PC-3 (cell line): ENCODE measurements at regions not wholly inside any gene's neighbourhood (a gene's known extent, or its start where the extent isn't known, plus 50 kb on each side); places are given as distances from the start of the nearest gene placed in this dataset.

Source experiments
- ATAC-seq: fragments of 200-7000 bp; cut with Tn5 transposase; 2 replicates; pipeline ENCODE4 v1.9.1; 2020; ENCODE audit warnings: mild to moderate bottlenecking, moderate library complexity
- BruUV-seq: library from RNA; stranded (reverse); fragments of 400-500 nt; replicated peaks from 2 replicates; lab custom pipeline; 2021; lab: Mats Ljungman, UMichigan
- CTCF ChIA-PET: fragments of 300-600 bp; sonication (Branson Sonifier 250); formaldehyde crosslinking; loops from one replicate; lab custom pipeline; 2022; ENCODE audit warnings: antibody characterized with exemption; lab: Charles Lee
- POLR2A ChIA-PET: fragments of 300-600 bp; sonication (Branson Sonifier 250); formaldehyde crosslinking; loops from one replicate; lab custom pipeline; 2022; ENCODE audit warnings: antibody characterized with exemption; ENCODE audit not compliant: unreplicated experiment; lab: Charles Lee
- DNase-seq: peaks from one replicate; pipeline ENCODE4 v3.0.0-alpha.2; 2015
- H2AFZ ChIP-seq: fragments of 300-600 bp; sonication (generic); 2 replicates; pipeline ENCODE4 v1.6.0; 2016; ENCODE audit warnings: antibody characterized with exemption, low read length
- H3F3A ChIP-seq: fragments of 300-600 bp; sonication (generic); one replicate; pipeline ENCODE4 v1.6.0; 2017; ENCODE audit warnings: antibody characterized with exemption, low read length, control low read depth, mild to moderate bottlenecking; ENCODE audit not compliant: unreplicated experiment
- H3K27ac ChIP-seq: fragments of 300-600 bp; sonication (generic); 2 replicates; pipeline ENCODE4 v1.5.1; 2016; ENCODE audit warnings: mild to moderate bottlenecking, low read length
- H3K27me3 ChIP-seq: fragments of 300-600 bp; sonication (generic); 2 replicates; pipeline ENCODE4 v1.6.1; 2016; ENCODE audit warnings: low read length, mixed read lengths
- H3K36me3 ChIP-seq: fragments of 300-600 bp; sonication (generic); 2 replicates; pipeline ENCODE4 v1.6.1; 2016; ENCODE audit warnings: low read depth, mixed run types, low read length, mixed read lengths
- H3K4me1 ChIP-seq: fragments of 300-600 bp; sonication (generic); 2 replicates; pipeline ENCODE4 v1.5.1; 2016; ENCODE audit warnings: low read length; ENCODE audit not compliant: insufficient read depth
- H3K4me2 ChIP-seq: fragments of 300-600 bp; sonication (generic); 2 replicates; pipeline ENCODE4 v1.6.0; 2016; ENCODE audit warnings: low read length
- H3K4me3 ChIP-seq: fragments of 300-600 bp; sonication (generic); 2 replicates; pipeline ENCODE4 v1.5.1; 2016; ENCODE audit warnings: mild to moderate bottlenecking, low read length, mixed read lengths
- H3K79me2 ChIP-seq: fragments of 300-600 bp; sonication (generic); 2 replicates; pipeline ENCODE4 v1.6.1; 2017; ENCODE audit warnings: low read length, mixed read lengths
- H3K9ac ChIP-seq: fragments of 300-600 bp; sonication (generic); 2 replicates; pipeline ENCODE4 v1.6.0; 2016; ENCODE audit warnings: mild to moderate bottlenecking, low read length
- H3K9me2 ChIP-seq: fragments of 300-600 bp; sonication (generic); replicated peaks from 2 replicates; pipeline ENCODE4 v1.6.1; 2016; ENCODE audit warnings: mixed run types, low read length, mixed read lengths
- H3K9me3 ChIP-seq: fragments of 300-600 bp; sonication (generic); 2 replicates; pipeline ENCODE4 v1.6.1; 2016; ENCODE audit warnings: low read length, mixed read lengths
- H4K20me1 ChIP-seq: fragments of 300-600 bp; sonication (generic); 2 replicates; pipeline ENCODE4 v1.6.1; 2016; ENCODE audit warnings: low read length, mixed read lengths
- EZH2 ChIP-seq: fragments of 300-600 bp; sonication (generic); IDR thresholded peaks from one replicate; pipeline ENCODE4 v1.6.1; 2017; ENCODE audit warnings: antibody characterized with exemption, mild to moderate bottlenecking, low read length; ENCODE audit not compliant: unreplicated experiment
- EZH2phosphoT487 ChIP-seq: fragments of 300-600 bp; sonication (generic); IDR thresholded peaks from 2 replicates; pipeline ENCODE4 v1.6.1; 2018; ENCODE audit warnings: mild to moderate bottlenecking, antibody characterized with exemption, low read length, borderline replicate concordance
- intact Hi-C: fragments of 100-400 bp; cut with micrococcal nuclease; formaldehyde crosslinking; loops from 2 replicates; pipeline ENCODE4 v1.9.0; 2023
- TF ChIP-seq, protein P1 (sequence below): fragments of 300-600 bp; sonication (generic); conservative IDR thresholded peaks from 2 replicates; pipeline ENCODE4 v1.5.1; 2017; ENCODE audit warnings: antibody characterized with exemption, low read depth, mild to moderate bottlenecking, low read length

- DNase-seq, result no peak
- Histone ChIP-seq H3K9me2 (no peaks in the 10 kb centered on the region; the same call in 1 of the 2 replicates), H3K27ac (no peak overlapping the region), H3K4me3 (no peak overlapping the region), H3F3A (no peaks in the 10 kb centered on the region), H3K4me1 (peaks cover 2% of the 10 kb centered on the region; the same call in 1 of the 2 replicates), H2AFZ (no peak overlapping the region), H3K9me3 (no peaks in the 10 kb centered on the region), H4K20me1 (no peaks in the 10 kb centered on the region), H3K9ac (no peak overlapping the region), H3K4me2 (no peak overlapping the region), H3K27me3 (no peaks in the 10 kb centered on the region), H3K79me2 (no peaks in the 10 kb centered on the region), H3K36me3 (no peaks in the 10 kb centered on the region)
- no TSS peak for BruUV-seq
- intact Hi-C loops, result no loop called here
- TF ChIP-seq, protein P1, sequence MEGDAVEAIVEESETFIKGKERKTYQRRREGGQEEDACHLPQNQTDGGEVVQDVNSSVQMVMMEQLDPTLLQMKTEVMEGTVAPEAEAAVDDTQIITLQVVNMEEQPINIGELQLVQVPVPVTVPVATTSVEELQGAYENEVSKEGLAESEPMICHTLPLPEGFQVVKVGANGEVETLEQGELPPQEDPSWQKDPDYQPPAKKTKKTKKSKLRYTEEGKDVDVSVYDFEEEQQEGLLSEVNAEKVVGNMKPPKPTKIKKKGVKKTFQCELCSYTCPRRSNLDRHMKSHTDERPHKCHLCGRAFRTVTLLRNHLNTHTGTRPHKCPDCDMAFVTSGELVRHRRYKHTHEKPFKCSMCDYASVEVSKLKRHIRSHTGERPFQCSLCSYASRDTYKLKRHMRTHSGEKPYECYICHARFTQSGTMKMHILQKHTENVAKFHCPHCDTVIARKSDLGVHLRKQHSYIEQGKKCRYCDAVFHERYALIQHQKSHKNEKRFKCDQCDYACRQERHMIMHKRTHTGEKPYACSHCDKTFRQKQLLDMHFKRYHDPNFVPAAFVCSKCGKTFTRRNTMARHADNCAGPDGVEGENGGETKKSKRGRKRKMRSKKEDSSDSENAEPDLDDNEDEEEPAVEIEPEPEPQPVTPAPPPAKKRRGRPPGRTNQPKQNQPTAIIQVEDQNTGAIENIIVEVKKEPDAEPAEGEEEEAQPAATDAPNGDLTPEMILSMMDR, result no peak
- no peak for TF ChIP-seq EZH2phosphoT487
- no peak for TF ChIP-seq EZH2
- CTCF ChIA-PET, result no interaction called here
- POLR2A ChIA-PET, result no interaction called here
- no peak for ATAC-seq
These were observed 541.1 kb downstream of the DNAH5 start for GRCh38 chr5:13403351-13403750.

- POLR2A ChIA-PET, result no interaction called here
- 0 out of 2 replicates have a peak, but pooled peaks cover 6% of the 10 kb centered on the region for H3K9me3 ChIP-seq
- no TSS peak for BruUV-seq
- 0 out of 2 replicates have a peak overlapping the region, but pooled peaks have one; percentile 5 for H3K4me3 ChIP-seq
- peak; percentile 59 for ATAC-seq
- no peaks in the 10 kb centered on the region for H3F3A ChIP-seq
- intact Hi-C loops, result no loop called here
- CTCF ChIA-PET, result no interaction called here
- peak; percentile 78 for DNase-seq
- no peaks in the 10 kb centered on the region for H3K9me2 ChIP-seq
- H3K36me3 ChIP-seq, result no peaks in the 10 kb centered on the region
- H3K79me2 ChIP-seq, result no peaks in the 10 kb centered on the region
- no peak overlapping the region for H3K9ac ChIP-seq
- peak overlapping the region; percentile 13 for H3K4me2 ChIP-seq
- H3K27me3 ChIP-seq, result no peaks in the 10 kb centered on the region
- TF ChIP-seq EZH2, result no peak
- TF ChIP-seq EZH2phosphoT487, result no peak
- TF ChIP-seq, protein P1, result no peak
- H2AFZ ChIP-seq, result no peak overlapping the region
- H3K4me1 ChIP-seq, result peaks cover 15% of the 10 kb centered on the region
- no peaks in the 10 kb centered on the region for H4K20me1 ChIP-seq
- H3K27ac ChIP-seq, result peak overlapping the region; percentile 11; the same call in 1 of the 2 replicates
These were observed 559.4 kb downstream of the DNAH5 start for GRCh38 chr5:13385066-13385465.

- DNase-seq (no peak), ATAC-seq (no peak)
- ChIA-PET CTCF (no interaction called here), POLR2A (no interaction called here)
- no peak overlapping the region for H2AFZ ChIP-seq
- TF ChIP-seq, protein P1, result no peak
- no peak for TF ChIP-seq EZH2
- TF ChIP-seq EZH2phosphoT487, result no peak
- H3F3A ChIP-seq, result no peaks in the 10 kb centered on the region
- no peak overlapping the region for H3K4me3 ChIP-seq
- BruUV-seq, result no TSS peak
- no peaks in the 10 kb centered on the region for H4K20me1 ChIP-seq
- no peak overlapping the region for H3K9ac ChIP-seq
- no peaks in the 10 kb centered on the region for H3K27me3 ChIP-seq
- intact Hi-C loops, result no loop called here
- H3K27ac ChIP-seq, result no peak overlapping the region
- H3K9me3 ChIP-seq, result no peaks in the 10 kb centered on the region
- no peaks in the 10 kb centered on the region for H3K36me3 ChIP-seq
- H3K4me2 ChIP-seq, result no peak overlapping the region
- H3K79me2 ChIP-seq, result no peaks in the 10 kb centered on the region
- H3K4me1 ChIP-seq, result peaks cover 35% of the 10 kb centered on the region
- H3K9me2 ChIP-seq, result no peaks in the 10 kb centered on the region
These were observed 562.3 kb downstream of the DNAH5 start for GRCh38 chr5:13382232-13382631.
